HG03175 (cell line): ENCODE measurements at regions not wholly inside any gene's neighbourhood (a gene's known extent, or its start where the extent isn't known, plus 50 kb on each side); places are given as distances from the start of the nearest gene placed in this dataset.

ENCODE experiments used
- ATAC-seq: cut with Tn5 transposase; IDR thresholded peaks from one replicate; pipeline ENCODE4 v1.9.1; 2021; ENCODE audit warnings: mild to moderate bottlenecking, moderate library complexity; ENCODE audit not compliant: unreplicated experiment

- no peak for ATAC-seq
Measured at GRCh38 chr1:218573925-218574324, 228.8 kb downstream of the TGFB2 start.

- ATAC-seq: no peak
Measured at GRCh38 chr1:218575079-218575478, 229.9 kb downstream of the TGFB2 start.

- no peak for ATAC-seq
Measured at GRCh38 chr1:218575856-218576255, 230.7 kb downstream of the TGFB2 start.

- no peak for ATAC-seq
Measured at GRCh38 chr1:218582646-218583045, 237.5 kb downstream of the TGFB2 start.

GRCh38 chr1:218584418-218585155 is 239.5 kb downstream of the TGFB2 start:
- ATAC-seq: no peak

- ATAC-seq: no peak
Measured at GRCh38 chr1:218585511-218586184, 240.5 kb downstream of the TGFB2 start.

- ATAC-seq: no peak
Measured at GRCh38 chr1:218587900-218588299, 242.8 kb downstream of the TGFB2 start.

- no peak for ATAC-seq
Measured at GRCh38 chr1:218588540-218589172, 243.5 kb downstream of the TGFB2 start.

GRCh38 chr1:218589487-218589886 is 244.4 kb downstream of the TGFB2 start:
- no peak for ATAC-seq

GRCh38 chr1:218591966-218592365 is 246.8 kb downstream of the TGFB2 start:
- ATAC-seq: no peak

- ATAC-seq: no peak
Measured at GRCh38 chr1:218592688-218593087, 247.6 kb downstream of the TGFB2 start.

- ATAC-seq: no peak
Measured at GRCh38 chr1:218600968-218601367, 255.8 kb downstream of the TGFB2 start.

- ATAC-seq: no peak
Measured at GRCh38 chr1:218604217-218604616, 259.1 kb downstream of the TGFB2 start.

- no peak for ATAC-seq
Measured at GRCh38 chr1:218611916-218612585, 266.9 kb downstream of the TGFB2 start.

- no peak for ATAC-seq
Measured at GRCh38 chr1:218613105-218613504, 268.0 kb downstream of the TGFB2 start.

- no peak for ATAC-seq
Measured at GRCh38 chr1:218614031-218614430, 268.9 kb downstream of the TGFB2 start.

GRCh38 chr1:218616681-218617080 is 271.5 kb downstream of the TGFB2 start:
- ATAC-seq: no peak

- no peak for ATAC-seq
Measured at GRCh38 chr1:218617986-218618385, 272.9 kb downstream of the TGFB2 start.

- ATAC-seq: no peak
Measured at GRCh38 chr1:218620956-218621355, 275.8 kb downstream of the TGFB2 start.

GRCh38 chr1:218624052-218624451 is 278.9 kb downstream of the TGFB2 start:
- ATAC-seq: no peak

- no peak for ATAC-seq
Measured at GRCh38 chr1:218625393-218625792, 280.3 kb downstream of the TGFB2 start.
